ENCODE measurements at regions not wholly inside any gene's neighbourhood (a gene's known extent, or its start where the extent isn't known, plus 50 kb on each side); places are given as distances from the start of the nearest gene placed in this dataset.

GRCh38 chr11:39617971-39618370 lies 1841.5 kb downstream of the LRRC4C start:
- CTCF ChIA-PET (ENCODE audit: low intra/inter-chr PET ratio, low total read pairs) = no interaction called here
- no peak for FAIRE-seq
- BruUV-seq (replicated peaks) = no TSS peak

More at GRCh38 chr11:39617971-39618370, 1841.5 kb downstream of the LRRC4C start:
- no peak overlapping the region for H3K4me3 ChIP-seq (replicated peaks in 1 of 3; ENCODE audit: insufficient read depth in 1 of 3, low read depth in 2 of 3, low read length in 3 of 3)
- no peak overlapping the region for H3K27ac ChIP-seq (ENCODE audit: extremely low read length, insufficient read depth, low read length)
- no peak overlapping the region for H2AFZ ChIP-seq (ENCODE audit: low read length)
- H3K9ac ChIP-seq (ENCODE audit: insufficient read depth, low read depth, low read length) = no peak overlapping the region
- no peak for DNase-seq (ENCODE audit: low spot score)
- no peak for TF ChIP-seq ISL2 (CRISPR knock-in tag; IDR thresholded peaks at IDR 0.05)
- no peak for TF ChIP-seq NR2F1 (CRISPR knock-in tag; IDR thresholded peaks at IDR 0.05)
- TF ChIP-seq SMARCE1 (IDR thresholded peaks at IDR 0.05; ENCODE audit: borderline replicate concordance) = no peak
- no peak for TF ChIP-seq ZFP62 (CRISPR knock-in tag; IDR thresholded peaks at IDR 0.05)
- TF ChIP-seq SKIL (CRISPR knock-in tag; IDR thresholded peaks at IDR 0.05; ENCODE audit: borderline replicate concordance) = no peak
- TF ChIP-seq PRDM15 (CRISPR knock-in tag; IDR thresholded peaks at IDR 0.05) = no peak
- no peak for TF ChIP-seq RFX1 (IDR thresholded peaks at IDR 0.05)
- TF ChIP-seq PAWR (CRISPR knock-in tag; IDR thresholded peaks at IDR 0.05; ENCODE audit: borderline replicate concordance) = no peak
- no peak for TF ChIP-seq RARG (CRISPR knock-in tag; IDR thresholded peaks at IDR 0.05; ENCODE audit: low read depth)
- TF ChIP-seq ZBTB3 (CRISPR knock-in tag; IDR thresholded peaks at IDR 0.05; ENCODE audit: borderline replicate concordance, low read depth) = no peak
- no peak for TF ChIP-seq PLRG1 (conservative IDR thresholded peaks at IDR 0.05)
- TF ChIP-seq, protein P1, sequence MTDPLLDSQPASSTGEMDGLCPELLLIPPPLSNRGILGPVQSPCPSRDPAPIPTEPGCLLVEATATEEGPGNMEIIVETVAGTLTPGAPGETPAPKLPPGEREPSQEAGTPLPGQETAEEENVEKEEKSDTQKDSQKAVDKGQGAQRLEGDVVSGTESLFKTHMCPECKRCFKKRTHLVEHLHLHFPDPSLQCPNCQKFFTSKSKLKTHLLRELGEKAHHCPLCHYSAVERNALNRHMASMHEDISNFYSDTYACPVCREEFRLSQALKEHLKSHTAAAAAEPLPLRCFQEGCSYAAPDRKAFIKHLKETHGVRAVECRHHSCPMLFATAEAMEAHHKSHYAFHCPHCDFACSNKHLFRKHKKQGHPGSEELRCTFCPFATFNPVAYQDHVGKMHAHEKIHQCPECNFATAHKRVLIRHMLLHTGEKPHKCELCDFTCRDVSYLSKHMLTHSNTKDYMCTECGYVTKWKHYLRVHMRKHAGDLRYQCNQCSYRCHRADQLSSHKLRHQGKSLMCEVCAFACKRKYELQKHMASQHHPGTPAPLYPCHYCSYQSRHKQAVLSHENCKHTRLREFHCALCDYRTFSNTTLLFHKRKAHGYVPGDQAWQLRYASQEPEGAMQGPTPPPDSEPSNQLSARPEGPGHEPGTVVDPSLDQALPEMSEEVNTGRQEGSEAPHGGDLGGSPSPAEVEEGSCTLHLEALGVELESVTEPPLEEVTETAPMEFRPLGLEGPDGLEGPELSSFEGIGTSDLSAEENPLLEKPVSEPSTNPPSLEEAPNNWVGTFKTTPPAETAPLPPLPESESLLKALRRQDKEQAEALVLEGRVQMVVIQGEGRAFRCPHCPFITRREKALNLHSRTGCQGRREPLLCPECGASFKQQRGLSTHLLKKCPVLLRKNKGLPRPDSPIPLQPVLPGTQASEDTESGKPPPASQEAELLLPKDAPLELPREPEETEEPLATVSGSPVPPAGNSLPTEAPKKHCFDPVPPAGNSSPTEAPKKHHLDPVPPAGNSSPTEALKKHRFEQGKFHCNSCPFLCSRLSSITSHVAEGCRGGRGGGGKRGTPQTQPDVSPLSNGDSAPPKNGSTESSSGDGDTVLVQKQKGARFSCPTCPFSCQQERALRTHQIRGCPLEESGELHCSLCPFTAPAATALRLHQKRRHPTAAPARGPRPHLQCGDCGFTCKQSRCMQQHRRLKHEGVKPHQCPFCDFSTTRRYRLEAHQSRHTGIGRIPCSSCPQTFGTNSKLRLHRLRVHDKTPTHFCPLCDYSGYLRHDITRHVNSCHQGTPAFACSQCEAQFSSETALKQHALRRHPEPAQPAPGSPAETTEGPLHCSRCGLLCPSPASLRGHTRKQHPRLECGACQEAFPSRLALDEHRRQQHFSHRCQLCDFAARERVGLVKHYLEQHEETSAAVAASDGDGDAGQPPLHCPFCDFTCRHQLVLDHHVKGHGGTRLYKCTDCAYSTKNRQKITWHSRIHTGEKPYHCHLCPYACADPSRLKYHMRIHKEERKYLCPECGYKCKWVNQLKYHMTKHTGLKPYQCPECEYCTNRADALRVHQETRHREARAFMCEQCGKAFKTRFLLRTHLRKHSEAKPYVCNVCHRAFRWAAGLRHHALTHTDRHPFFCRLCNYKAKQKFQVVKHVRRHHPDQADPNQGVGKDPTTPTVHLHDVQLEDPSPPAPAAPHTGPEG (CRISPR knock-in tag; IDR thresholded peaks at IDR 0.05) = no peak
- TF ChIP-seq ZNF333 (CRISPR knock-in tag; IDR thresholded peaks at IDR 0.05; ENCODE audit: borderline replicate concordance) = no peak
- ATAC-seq = no peak
- H3K27me3 ChIP-seq (ENCODE audit: control insufficient read depth in 1 of 2, insufficient read depth in 2 of 2, low read length in 2 of 2) = no peaks in the 10 kb centered on the region; a peak in 1 of 5 replicates
- intact Hi-C loops (cut with micrococcal nuclease; ENCODE audit: unreplicated experiment) (no loop called here), in situ Hi-C loops (cut with HindIII; ENCODE audit: extremely low pct_ligation_motif_present, low pct_unique_long_range_greater_than_20kb) (no loop called here)
- H3K79me2 ChIP-seq (ENCODE audit: insufficient read depth, low read length) = no peaks in the 10 kb centered on the region
- H3K36me3 ChIP-seq (replicated peaks in 1 of 2; ENCODE audit: control insufficient read depth in 1 of 2, insufficient read depth in 2 of 2, low read length in 2 of 2) = no peaks in the 10 kb centered on the region
- no peak overlapping the region for H3K4me2 ChIP-seq (ENCODE audit: low read depth, low read length)
- no peaks in the 10 kb centered on the region for H4K20me1 ChIP-seq (ENCODE audit: insufficient read depth, low read length)
- POLR2A ChIA-PET = no interaction called here
- whole genome bisulfite sequencing (ENCODE audit: low lambda C conversion rate) = 0% methylated on average over 2 of the region's 2 CpGs
- H3K4me1 ChIP-seq (ENCODE audit: insufficient read depth, low read length) = no peaks in the 10 kb centered on the region
- H3K9me3 ChIP-seq (ENCODE audit: low read length) = peaks cover 49% of the 10 kb centered on the region
